ENCODE measurements at regions not wholly inside any gene's neighbourhood (a gene's known extent, or its start where the extent isn't known, plus 50 kb on each side); places are given as distances from the start of the nearest gene placed in this dataset.
A peak's percentile ranks its signal among the peaks of the same experiment; 100 is the strongest.
"Not testable (repeated sequence)": the region's sequence is repeated elsewhere in the genome, so short reads cannot be mapped to it uniquely, and the experiment has no call there.

GRCh38 chr3:86793786-86794185, 197.2 kb downstream of the VGLL3 start:
- DNase-seq, result no peak

- DNase-seq, result no peak
These were observed 198.6 kb downstream of the VGLL3 start for GRCh38 chr3:86792316-86792715.

DNA sequence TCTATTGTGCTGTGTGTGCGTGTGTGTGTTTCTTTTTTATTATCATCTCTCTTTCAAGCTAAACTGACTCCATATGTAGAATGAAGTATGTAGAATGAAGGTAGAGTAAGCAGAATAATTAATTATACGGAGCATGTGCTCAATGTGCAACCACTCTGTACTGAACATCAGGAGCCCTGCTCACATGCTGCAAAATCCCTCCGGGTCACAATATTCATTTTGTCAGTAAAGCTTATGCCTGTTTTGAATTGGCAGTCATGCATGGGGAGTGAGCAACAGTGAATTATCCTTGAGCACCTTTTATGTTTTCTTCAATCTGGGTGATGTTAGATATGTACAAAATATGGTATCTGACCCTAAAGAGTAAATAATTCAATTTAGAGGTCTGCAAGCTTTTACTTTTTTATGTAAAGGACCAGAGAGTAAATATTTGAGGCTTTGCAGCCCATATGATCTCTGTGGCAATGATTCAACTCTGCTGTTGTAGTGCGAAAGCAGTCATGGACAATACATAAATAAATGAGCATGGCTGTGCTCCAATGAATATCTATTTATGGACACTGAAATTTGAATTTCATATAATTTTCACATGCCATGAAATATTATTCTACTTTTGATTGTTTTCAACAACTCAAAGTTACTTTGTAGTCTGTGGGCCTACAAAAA, 199.9 kb downstream of the VGLL3 start:
- DNase-seq, result no peak

DNA sequence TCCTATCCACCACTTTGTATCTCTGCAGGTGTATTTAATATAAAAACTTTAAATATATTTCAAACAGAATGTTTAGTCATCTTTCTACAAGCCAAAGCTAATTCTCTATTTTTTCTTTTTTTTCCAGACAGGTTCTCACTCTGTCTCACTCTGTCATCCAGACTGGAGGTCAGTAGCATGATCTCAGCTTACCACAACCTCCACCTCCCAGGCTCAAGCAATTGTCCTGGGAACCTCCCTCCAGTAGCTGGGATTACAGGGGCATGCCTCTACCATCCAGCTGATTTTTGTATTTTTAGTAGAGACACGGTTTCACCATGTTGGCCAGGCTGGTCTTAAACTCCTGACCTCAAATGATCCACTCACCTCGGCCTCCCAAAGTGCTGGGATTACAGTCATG, 202.6 kb downstream of the VGLL3 start:
- DNase-seq, result no peak

DNA sequence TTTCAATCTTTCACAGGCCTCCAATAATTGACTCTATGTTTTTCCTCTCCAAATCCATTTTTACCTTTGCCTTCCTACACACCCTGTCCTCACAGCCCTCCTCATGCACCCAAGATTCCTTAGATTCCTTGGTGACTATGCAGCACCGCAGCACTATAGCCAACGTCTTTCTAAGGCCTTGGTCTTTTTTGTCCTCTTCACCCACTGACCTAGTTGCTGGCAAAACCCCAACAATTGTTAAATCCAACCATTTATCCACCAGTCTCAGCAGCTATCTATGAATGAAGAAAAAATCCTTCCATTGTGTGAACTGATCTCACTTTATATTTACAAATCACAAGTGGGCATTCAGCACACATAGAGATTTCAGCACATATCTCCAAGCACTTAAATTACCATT, 203.9 kb downstream of the VGLL3 start:
- no peak for DNase-seq

- no peak for DNase-seq
These were observed 205.6 kb downstream of the VGLL3 start for GRCh38 chr3:86785386-86785785.

DNA sequence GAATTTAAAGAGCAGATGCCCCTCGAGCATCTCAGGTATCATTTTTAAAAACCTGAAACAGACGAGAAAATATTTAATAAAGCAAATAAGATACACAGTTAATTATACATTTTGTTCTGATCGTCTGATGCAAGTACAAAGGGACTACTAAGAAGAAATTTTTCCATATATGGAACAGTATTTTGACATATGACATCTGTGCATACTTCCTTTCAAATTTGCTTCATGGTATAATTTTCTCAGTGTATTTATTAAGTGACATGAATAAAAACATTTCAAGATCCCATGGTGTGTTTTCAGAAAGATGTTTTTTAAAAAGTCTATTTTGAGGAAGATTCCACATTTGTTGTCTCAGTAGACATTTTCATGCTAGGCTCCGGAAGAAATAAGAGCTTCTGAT, 208.1 kb downstream of the VGLL3 start:
- no peak for DNase-seq

DNA sequence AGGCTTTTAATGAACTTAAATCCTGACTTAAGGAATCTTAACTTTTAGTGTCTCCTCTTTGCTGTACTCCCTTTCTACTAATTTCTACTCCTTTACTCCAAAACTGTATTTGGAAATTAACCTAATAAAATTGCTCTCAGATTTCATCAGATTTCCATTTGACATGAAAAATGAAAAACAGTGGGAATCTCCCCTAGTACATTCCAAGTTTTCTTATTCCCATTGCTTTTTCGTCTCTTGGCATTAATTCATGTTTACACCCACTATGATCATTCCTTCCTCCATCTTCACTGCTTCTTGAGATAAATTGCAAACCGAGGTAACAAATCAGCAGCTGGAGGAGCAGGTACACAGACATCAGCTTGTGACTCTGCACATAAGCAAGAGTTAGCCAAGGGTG, 208.7 kb downstream of the VGLL3 start:
- no peak for DNase-seq

- DNase-seq, result peak; percentile 9
These were observed 216.8 kb downstream of the VGLL3 start for GRCh38 chr3:86774082-86774691.

- DNase-seq, result no peak
These were observed 218.2 kb downstream of the VGLL3 start for GRCh38 chr3:86772699-86773098.

DNA sequence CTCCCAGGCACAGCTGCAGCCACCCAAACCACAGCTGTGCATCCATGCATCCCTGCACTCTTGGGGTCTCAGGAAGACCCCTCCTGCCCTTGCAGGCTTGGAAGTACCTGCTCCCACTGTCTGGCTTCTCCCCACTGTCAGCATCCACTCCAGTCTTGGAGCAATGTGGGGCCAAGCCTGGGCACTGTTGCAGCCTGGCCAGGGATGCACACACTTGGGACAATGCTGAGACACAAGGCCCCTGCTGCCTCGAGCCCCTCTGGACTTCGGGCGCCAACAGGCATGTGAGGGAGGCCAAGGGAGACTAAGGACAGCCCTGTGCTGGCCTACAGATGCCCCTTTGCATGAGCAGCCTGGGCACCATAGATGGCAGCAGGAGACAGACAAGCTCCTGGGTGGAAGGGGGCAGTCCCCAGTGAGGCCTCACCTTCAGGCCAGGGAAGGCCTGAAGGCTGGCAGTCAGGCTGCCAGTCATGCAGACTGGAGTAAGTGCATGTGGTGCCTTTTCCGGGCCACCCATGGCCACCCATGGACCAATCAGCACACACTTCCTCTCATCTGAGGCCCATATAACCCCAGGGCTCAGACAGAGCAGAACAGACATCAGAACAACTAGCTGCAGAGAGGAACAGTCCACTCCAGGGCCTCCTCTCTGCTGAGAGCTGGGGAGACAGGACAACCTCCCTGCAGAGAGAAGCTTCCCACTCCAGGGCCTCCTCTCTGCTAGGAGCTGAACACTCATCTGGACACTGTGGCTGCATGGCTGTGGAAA, 219.0 kb downstream of the VGLL3 start:
- DNase-seq, result no peak

- DNase-seq, result no peak
These were observed 224.6 kb downstream of the VGLL3 start for GRCh38 chr3:86766331-86766730.

GRCh38 chr3:86757322-86758179, 233.4 kb downstream of the VGLL3 start:
- not testable (repeated sequence) for DNase-seq

DNA sequence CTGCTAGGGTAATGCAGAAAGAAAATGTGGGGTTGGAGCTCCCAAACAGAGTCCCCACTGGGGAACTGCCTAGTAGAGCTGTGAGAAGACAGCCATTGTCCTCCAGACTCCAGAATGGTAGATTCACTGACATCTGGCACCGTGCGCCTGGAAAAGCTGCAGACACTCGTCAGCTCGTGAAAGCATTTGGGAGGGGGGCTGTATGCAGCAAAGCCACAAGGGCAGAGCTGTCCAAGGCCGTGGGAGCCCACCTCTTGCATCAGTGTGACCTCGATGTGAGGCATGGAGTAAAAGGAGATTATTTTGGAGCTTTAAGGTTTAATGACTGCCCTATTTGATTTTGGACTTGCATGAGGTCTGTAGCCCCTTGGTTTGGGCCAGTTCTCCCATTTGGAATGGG, 242.9 kb downstream of the VGLL3 start:
- no peak for DNase-seq

- DNase-seq, result no peak
These were observed 246.9 kb downstream of the VGLL3 start for GRCh38 chr3:86744051-86744450.

DNA sequence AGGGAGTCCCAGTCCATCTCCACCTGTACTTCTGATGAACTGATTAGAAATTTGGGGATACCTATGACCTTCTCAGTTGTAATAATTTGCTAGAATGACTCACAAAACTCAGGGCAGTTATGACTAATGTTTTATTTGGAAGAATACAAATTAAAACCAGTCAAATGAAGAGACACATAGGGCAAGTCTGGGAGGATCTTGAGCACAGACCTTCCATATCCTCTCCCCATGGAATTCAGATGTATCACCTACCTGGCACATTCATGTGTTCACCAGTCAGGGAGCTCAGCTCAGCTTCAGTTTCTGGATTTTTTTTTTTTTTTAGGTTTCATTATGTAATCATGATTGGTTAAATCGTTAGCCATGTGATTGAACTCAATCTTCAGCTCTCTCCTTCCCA, 247.7 kb downstream of the VGLL3 start:
- DNase-seq, result no peak

GRCh38 chr3:86740751-86741150, 250.2 kb downstream of the VGLL3 start:
- no peak for DNase-seq

DNA sequence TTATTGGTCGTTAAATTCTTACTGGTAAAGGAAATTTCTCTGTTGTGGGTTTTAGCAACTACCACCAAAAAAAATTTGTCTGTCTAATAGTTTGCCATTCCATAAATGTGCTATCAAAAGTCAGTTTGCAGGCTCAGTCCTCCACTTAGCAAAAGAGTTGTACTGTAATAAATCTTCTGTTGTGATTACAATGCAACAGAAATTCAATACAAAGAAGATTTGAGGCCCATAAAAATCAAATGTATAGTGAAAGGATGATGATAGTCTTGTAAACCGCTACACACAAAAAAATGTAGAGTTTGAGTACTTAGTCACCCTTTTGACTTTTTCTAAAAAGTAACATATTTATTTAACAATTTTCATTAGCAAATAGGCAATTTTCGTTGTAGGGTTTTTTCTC, 251.7 kb downstream of the VGLL3 start:
- no peak for DNase-seq

DNA sequence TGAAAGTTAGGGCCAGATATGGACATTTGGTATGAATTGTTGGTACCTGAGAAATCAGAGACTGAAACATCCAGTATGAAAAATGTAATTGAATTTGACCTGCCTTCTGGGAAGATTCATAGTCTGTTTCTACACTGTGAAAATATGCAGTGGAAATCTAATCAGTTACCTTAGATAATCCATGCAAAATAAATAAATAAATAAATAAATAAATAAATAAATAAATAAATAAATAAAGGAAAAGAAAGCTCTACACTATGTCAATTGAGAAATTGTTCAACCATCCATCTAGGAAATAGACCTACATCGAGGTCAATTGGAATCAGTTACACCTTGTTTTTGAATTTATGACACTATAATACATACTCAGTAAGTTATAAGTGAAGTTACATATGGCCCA, 252.3 kb downstream of the VGLL3 start:
- no peak for DNase-seq

- DNase-seq, result no peak
These were observed 253.4 kb downstream of the VGLL3 start for GRCh38 chr3:86737517-86737916.

DNA sequence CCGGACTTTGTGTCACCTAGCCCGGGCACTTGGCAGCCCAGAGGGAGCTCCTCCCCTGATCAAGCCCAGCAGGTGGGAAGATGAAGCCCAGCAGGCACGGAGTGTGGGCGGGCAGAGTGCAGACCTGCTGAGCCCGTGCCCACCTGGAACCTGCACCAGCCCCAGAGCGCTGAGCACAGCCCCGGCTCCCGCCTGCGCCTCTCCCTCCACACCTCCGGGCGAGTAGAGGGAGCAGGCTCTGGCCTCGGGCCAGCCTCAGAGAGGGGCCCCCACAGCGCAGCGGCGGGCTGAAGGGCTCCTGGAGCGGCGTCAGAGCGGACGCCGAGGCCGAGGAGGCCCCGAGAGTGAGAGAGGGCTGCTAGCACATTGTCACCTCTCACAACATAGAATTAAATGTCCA, 257.7 kb downstream of the VGLL3 start:
- DNase-seq, result no peak

GRCh38 chr3:86731501-86731901, 259.4 kb downstream of the VGLL3 start:
- DNase-seq, result no peak

- DNase-seq, result no peak
These were observed 267.5 kb downstream of the VGLL3 start for GRCh38 chr3:86723433-86723832.
